AG09309 (cell line): ENCODE measurements at regions not wholly inside any gene's neighbourhood (a gene's known extent, or its start where the extent isn't known, plus 50 kb on each side); places are given as distances from the start of the nearest gene placed in this dataset.

ENCODE experiments used
- DNase-seq: peaks from one replicate; pipeline ENCODE4 v3.0.0-alpha.2; 2010; ENCODE audit warnings: low read depth
- H3K4me3 ChIP-seq: 2 replicates; pipeline ENCODE4 v1.5.1; 2011; ENCODE audit warnings: mild to moderate bottlenecking, low read depth, low read length, moderate library complexity; ENCODE audit not compliant: control insufficient read depth
- TF ChIP-seq, protein P1 (sequence below): IDR thresholded peaks from 2 replicates; pipeline ENCODE4 v1.5.1; 2011; ENCODE audit warnings: mild to moderate bottlenecking, low read depth, low read length, inconsistent platforms; ENCODE audit not compliant: insufficient read depth, control insufficient read depth; ENCODE audit errors: missing control alignments

DNA sequence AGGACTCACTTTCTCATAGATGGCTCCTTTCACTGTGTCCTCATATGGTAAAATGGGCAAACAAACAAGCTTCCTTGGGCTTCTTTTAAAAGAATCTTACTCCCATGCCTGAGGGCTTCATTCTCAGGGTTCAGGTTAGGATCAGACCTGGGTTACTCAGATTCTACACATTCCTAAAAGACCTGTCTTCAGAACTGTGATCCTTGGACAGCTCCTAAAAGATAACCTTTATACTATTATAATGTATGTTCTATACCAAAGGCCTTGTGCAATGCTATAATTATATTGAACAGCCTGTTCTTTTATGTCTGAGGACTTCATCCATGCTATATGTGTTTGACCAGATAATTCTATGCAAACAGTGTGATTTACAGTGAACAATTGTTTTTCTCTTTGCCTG lies 264.4 kb upstream of the CDH10 start:
- DNase-seq: no peak
- no peak overlapping the region for H3K4me3 ChIP-seq
- TF ChIP-seq, protein P1, sequence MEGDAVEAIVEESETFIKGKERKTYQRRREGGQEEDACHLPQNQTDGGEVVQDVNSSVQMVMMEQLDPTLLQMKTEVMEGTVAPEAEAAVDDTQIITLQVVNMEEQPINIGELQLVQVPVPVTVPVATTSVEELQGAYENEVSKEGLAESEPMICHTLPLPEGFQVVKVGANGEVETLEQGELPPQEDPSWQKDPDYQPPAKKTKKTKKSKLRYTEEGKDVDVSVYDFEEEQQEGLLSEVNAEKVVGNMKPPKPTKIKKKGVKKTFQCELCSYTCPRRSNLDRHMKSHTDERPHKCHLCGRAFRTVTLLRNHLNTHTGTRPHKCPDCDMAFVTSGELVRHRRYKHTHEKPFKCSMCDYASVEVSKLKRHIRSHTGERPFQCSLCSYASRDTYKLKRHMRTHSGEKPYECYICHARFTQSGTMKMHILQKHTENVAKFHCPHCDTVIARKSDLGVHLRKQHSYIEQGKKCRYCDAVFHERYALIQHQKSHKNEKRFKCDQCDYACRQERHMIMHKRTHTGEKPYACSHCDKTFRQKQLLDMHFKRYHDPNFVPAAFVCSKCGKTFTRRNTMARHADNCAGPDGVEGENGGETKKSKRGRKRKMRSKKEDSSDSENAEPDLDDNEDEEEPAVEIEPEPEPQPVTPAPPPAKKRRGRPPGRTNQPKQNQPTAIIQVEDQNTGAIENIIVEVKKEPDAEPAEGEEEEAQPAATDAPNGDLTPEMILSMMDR: no peak

DNA sequence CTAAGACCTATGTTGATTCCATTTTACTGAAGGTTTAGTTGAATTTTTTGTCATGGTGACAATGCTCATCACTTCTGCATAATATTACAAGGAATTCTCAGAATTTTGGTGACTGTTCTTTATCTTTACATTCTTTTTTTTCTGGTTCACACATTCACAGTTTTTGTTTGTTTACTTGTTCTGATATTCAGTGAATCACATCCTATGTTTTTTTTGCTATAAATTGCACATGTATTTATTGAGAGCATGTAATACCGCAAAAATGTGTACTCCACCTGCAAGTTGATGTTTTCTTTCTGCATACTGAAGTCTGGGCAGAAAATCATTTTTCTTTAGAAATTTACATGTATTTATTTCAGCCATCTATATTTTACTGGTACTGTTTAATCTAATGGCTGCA lies 261.9 kb upstream of the CDH10 start:
- no peak for DNase-seq
- H3K4me3 ChIP-seq: no peak overlapping the region
- TF ChIP-seq, protein P1: no peak

DNA sequence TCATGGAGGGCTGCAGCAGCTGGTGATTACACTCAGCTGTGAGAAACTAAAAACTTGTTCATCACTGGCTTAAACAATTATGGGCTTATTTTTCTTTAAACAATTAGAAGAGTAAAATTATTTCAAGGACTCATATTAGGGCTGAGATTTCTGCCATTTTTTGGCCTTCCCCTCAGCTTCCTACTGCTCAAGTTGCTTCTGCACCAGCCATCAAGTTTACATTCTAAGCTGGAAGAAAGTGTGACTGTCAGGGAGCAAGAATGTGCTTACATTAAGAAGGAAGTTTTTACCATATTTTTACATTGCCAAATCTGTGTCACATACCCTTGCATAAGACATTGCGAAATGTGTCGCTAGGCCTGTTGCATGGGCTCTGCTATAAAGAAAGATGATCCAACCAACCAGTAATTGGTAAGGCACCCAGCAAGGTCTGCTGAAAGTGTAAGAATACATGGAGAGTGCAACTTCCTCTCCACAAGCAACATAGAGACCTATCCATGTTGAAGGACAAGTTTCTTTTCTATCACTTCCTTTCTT lies 260.3 kb upstream of the CDH10 start:
- no peak overlapping the region for H3K4me3 ChIP-seq
- no peak for DNase-seq
- TF ChIP-seq, protein P1: no peak

DNA sequence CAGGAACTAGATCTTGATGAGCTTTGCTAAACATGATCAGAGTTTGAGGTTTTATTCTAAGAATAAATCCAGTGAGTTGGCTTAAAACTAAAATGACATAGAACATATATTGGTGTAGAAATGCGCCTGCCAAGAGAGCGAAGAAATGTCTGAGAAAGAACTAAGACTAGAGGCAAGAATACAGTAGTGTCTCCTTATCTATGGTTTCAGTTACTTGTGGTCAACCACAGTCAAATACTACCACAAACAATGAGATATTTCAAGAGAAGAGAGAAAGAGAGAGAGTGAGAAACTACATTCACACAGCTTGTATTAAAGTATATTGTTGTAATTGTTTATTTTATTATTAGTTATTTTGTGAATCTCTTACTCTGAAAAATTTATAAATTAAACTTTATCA lies 254.4 kb upstream of the CDH10 start:
- no peak overlapping the region for H3K4me3 ChIP-seq
- DNase-seq: no peak
- TF ChIP-seq, protein P1: no peak

DNA sequence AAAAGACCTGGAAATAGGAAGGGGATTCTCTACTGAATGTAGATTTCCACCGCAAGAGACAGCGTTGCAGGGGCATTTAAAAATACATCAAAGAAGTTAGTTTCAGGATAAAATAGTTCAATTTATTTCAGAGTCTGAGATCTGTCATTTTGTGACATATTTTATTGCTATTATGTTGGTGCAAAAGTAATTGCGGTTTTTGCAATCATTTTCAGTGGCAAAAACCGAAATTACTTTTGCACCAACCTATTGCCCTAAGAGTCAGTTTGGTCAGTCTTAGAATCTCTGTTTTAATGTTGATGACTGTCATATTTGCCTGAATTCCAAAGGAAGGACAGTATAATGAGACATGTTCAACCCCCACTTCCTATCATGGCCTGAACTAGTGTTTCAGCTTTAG lies 219.5 kb upstream of the CDH10 start:
- no peak for DNase-seq
- TF ChIP-seq, protein P1: no peak
- no peak overlapping the region for H3K4me3 ChIP-seq

DNA sequence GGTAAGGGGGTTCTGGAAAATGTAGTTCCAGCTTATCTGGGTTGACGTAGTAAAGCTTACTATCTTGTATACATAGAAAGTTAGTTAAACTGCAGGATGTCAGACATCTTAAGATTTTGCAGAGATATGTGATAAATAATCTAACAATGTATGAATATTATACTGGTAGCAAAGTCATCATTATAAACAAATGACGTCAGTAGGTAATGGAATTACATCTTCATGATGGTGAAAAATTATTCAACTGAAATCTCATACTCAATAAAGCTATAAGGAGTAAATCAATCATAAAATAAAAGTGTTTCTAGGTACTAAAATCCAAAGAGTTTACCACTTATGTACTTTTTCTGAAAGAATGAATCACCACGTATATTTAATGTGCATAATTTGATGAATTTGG lies 217.3 kb upstream of the CDH10 start:
- no peak overlapping the region for H3K4me3 ChIP-seq
- no peak for DNase-seq
- TF ChIP-seq, protein P1: no peak

DNA sequence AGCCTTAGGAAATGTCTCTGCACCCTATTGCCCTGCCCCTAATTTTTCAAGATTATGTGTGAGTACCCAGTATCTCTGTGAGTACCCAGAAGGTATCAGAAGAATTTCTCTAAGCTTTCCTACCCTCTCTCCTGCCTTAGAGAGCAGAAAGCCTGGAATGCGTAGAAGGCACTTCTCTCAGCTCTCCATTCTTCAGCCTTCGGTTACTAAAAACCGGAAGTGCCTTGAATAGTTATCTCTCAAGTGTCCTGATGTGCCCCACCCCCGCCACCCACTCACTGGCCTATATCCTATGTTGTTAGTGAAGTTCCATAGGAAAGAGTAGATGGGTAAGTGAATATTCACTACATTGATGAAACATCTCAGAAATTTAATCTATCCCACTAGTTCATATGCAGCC lies 210.7 kb upstream of the CDH10 start:
- TF ChIP-seq, protein P1: no peak
- no peak for DNase-seq
- no peak overlapping the region for H3K4me3 ChIP-seq
